Keratinocyte (primary cell): ENCODE measurements at regions not wholly inside any gene's neighbourhood (a gene's known extent, or its start where the extent isn't known, plus 50 kb on each side); places are given as distances from the start of the nearest gene placed in this dataset.
"Not testable (repeated sequence)": the region's sequence is repeated elsewhere in the genome, so short reads cannot be mapped to it uniquely, and the experiment has no call there.

Source experiments
- DNase-seq: peaks from one replicate; pipeline ENCODE4 v3.0.0-alpha.2; 2011; ENCODE audit warnings: low read depth, missing footprints, low spot score
- FAIRE-seq: peaks from 2 replicates; lab custom pipeline; 2011; peaks lifted over from hg19 to GRCh38; lab: Jason Lieb, UNC
- H2AFZ ChIP-seq: 2 replicates; pipeline ENCODE4 v1.6.0; 2012; ENCODE audit warnings: low read length, control low read depth, inconsistent platforms; ENCODE audit not compliant: control insufficient read depth
- H3K27ac ChIP-seq: 2 replicates; pipeline ENCODE4 v1.5.1; 2011; ENCODE audit warnings: low read length; ENCODE audit not compliant: control insufficient read depth, insufficient read depth
- H3K27me3 ChIP-seq: 3 replicates; pipeline ENCODE4 v1.6.0; 2011; ENCODE audit warnings: low read length; ENCODE audit not compliant: control insufficient read depth, insufficient read depth; ENCODE audit errors: extremely low read depth
- H3K36me3 ChIP-seq, 2 experiments: 2 replicates in 1 of 2; 3 replicates in 1 of 2; pipeline ENCODE4 v1.5.1; 2011; ENCODE audit warnings: low read length in 2 of 2, mild to moderate bottlenecking in 1 of 2; ENCODE audit not compliant: control insufficient read depth in 2 of 2, insufficient read depth in 2 of 2; ENCODE audit errors: extremely low read depth in 1 of 2
- H3K4me1 ChIP-seq: 3 replicates; pipeline ENCODE4 v1.5.1; 2011; ENCODE audit warnings: low read length; ENCODE audit not compliant: control insufficient read depth, insufficient read depth; ENCODE audit errors: extremely low read depth
- H3K4me2 ChIP-seq: 3 replicates; pipeline ENCODE4 v1.6.0; 2011; ENCODE audit warnings: low read depth, low read length; ENCODE audit not compliant: control insufficient read depth, insufficient read depth; ENCODE audit errors: extremely low read depth
- H3K4me3 ChIP-seq, 3 experiments: fragments of 200-600 bp in 1 of 3; sonication (generic) in 1 of 3; 2 replicates in 2 of 3; 3 replicates in 1 of 3; pipeline ENCODE4 v1.5.1; 2011 to 2016; ENCODE audit warnings: low read length in 3 of 3, mild to moderate bottlenecking in 3 of 3, control low read depth in 2 of 3, inconsistent platforms in 1 of 3, low read depth in 1 of 3, mixed read lengths in 1 of 3, mixed run types in 1 of 3, moderate library complexity in 1 of 3; ENCODE audit not compliant: control insufficient read depth in 2 of 3, insufficient read depth in 2 of 3; ENCODE audit errors: extremely low read depth in 1 of 3
- H3K79me2 ChIP-seq: 2 replicates; pipeline ENCODE4 v1.6.0; 2012; ENCODE audit warnings: low read length; ENCODE audit not compliant: control insufficient read depth, insufficient read depth
- H3K9ac ChIP-seq: 3 replicates; pipeline ENCODE4 v1.6.0; 2011; ENCODE audit warnings: low read length; ENCODE audit not compliant: control insufficient read depth, insufficient read depth; ENCODE audit errors: extremely low read depth
- H3K9me1 ChIP-seq: 3 replicates; pipeline ENCODE4 v1.6.0; 2011; ENCODE audit warnings: low read length; ENCODE audit not compliant: control insufficient read depth, insufficient read depth; ENCODE audit errors: extremely low read depth
- H3K9me3 ChIP-seq: 2 replicates; pipeline ENCODE4 v1.5.1; 2012; ENCODE audit warnings: low read depth, low read length; ENCODE audit not compliant: control insufficient read depth
- H4K20me1 ChIP-seq: 3 replicates; pipeline ENCODE4 v1.6.0; 2011; ENCODE audit warnings: low read length; ENCODE audit not compliant: control insufficient read depth, insufficient read depth; ENCODE audit errors: extremely low read depth
- EZH2 ChIP-seq: IDR thresholded peaks from one replicate; pipeline ENCODE4 v1.6.1; 2012; ENCODE audit warnings: inconsistent platforms, mild to moderate bottlenecking, low read length, moderate library complexity
- dilution Hi-C: fragments of 300-500 bp; cut with MboI; formaldehyde crosslinking; loops from one replicate; pipeline ENCODE4 v1.7.0; 2020; ENCODE audit warnings: low sequenced_read_pairs; ENCODE audit not compliant: extremely low pct_ligation_motif_present
- TF ChIP-seq, protein P1 (sequence below), 3 experiments: IDR thresholded peaks in 1 of 3; conservative IDR thresholded peaks in 1 of 3; optimal IDR thresholded peaks in 1 of 3; 2 replicates in 2 of 3; 3 replicates in 1 of 3; pipeline versions ENCODE3 to v1.5.1; 2011; ENCODE audit warnings: low read length in 3 of 3, mild to moderate bottlenecking in 3 of 3, moderate library complexity in 2 of 3, control low read depth in 1 of 3, inconsistent platforms in 1 of 3; ENCODE audit not compliant: insufficient read depth in 2 of 3; ENCODE audit errors: extremely low read depth in 1 of 3

DNA sequence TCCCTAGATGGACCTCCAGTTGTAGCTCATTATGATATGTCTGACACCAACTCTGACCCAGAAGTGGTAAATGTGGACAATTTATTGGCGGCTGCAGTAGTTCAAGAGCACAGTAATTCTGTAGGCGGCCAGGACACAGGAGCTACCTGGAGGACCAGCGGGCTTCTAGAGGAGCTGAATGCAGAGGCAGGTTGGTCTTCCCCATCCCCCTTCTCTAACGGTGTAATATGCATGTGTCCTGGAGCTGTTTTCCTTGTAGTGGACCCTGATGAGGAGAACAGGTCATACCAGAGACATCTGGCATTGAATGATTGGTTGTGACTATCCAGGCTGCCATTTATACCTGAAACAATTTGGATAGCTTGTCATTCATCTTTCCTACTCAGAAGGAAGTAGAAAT is 135.8 kb downstream of the HAUS1 start:
- DNase-seq, result no peak
- no peaks in the 10 kb centered on the region for H4K20me1 ChIP-seq
- H3K4me2 ChIP-seq, result no peak overlapping the region
- H3K36me3 ChIP-seq, result peaks cover 0 to 1% of the 10 kb centered on the region in 2 experiments
- no peak overlapping the region for H2AFZ ChIP-seq
- no peak overlapping the region for H3K4me3 ChIP-seq
- H3K9ac ChIP-seq, result no peak overlapping the region
- H3K27me3 ChIP-seq, result no peaks in the 10 kb centered on the region
- no peaks in the 10 kb centered on the region for H3K9me1 ChIP-seq
- FAIRE-seq, result no peak
- dilution Hi-C loops, result no loop called here
- H3K27ac ChIP-seq, result no peak overlapping the region
- TF ChIP-seq, protein P1, sequence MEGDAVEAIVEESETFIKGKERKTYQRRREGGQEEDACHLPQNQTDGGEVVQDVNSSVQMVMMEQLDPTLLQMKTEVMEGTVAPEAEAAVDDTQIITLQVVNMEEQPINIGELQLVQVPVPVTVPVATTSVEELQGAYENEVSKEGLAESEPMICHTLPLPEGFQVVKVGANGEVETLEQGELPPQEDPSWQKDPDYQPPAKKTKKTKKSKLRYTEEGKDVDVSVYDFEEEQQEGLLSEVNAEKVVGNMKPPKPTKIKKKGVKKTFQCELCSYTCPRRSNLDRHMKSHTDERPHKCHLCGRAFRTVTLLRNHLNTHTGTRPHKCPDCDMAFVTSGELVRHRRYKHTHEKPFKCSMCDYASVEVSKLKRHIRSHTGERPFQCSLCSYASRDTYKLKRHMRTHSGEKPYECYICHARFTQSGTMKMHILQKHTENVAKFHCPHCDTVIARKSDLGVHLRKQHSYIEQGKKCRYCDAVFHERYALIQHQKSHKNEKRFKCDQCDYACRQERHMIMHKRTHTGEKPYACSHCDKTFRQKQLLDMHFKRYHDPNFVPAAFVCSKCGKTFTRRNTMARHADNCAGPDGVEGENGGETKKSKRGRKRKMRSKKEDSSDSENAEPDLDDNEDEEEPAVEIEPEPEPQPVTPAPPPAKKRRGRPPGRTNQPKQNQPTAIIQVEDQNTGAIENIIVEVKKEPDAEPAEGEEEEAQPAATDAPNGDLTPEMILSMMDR (optimal IDR thresholded peaks at IDR 0.05 in 1 of 3, IDR thresholded peaks at IDR 0.05 in 1 of 3, conservative IDR thresholded peaks at IDR 0.05 in 1 of 3; ENCODE audit: extremely low read depth in 1 of 3, insufficient read depth in 2 of 3, low read length in 3 of 3), result no peak
- no peak for TF ChIP-seq EZH2
- peaks cover 59% of the 10 kb centered on the region for H3K79me2 ChIP-seq
- no peaks in the 10 kb centered on the region for H3K9me3 ChIP-seq
- H3K4me1 ChIP-seq, result peaks cover 27% of the 10 kb centered on the region

DNA sequence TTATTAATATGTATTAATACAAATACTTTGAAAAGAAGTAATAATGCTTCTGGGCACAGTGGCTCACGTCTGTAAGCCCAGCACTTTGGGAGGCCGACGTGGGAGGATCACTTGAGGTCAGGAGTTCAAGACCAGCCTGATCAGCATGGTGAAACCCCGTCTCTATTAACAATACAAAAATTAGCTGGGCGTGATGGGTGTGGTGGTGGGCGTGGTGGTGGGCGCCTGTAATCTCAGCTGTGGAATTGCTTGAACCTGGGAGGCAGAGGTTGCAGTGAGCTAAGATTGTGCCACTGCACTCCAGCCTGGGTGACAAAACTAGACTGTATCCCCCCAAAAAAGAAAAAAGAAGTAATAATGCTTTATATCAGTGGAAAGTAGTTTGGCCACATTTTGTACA is 137.2 kb downstream of the HAUS1 start:
- H3K27me3 ChIP-seq, DNase-seq, H3K4me2 ChIP-seq, H3K27ac ChIP-seq, H2AFZ ChIP-seq, H3K9ac ChIP-seq, H3K4me3 ChIP-seq, H3K36me3 ChIP-seq, H4K20me1 ChIP-seq, H3K9me3 ChIP-seq, H3K9me1 ChIP-seq, dilution Hi-C loops, FAIRE-seq: not testable (repeated sequence)
- H3K79me2 ChIP-seq, result peaks cover 61% of the 10 kb centered on the region
- peaks cover 21% of the 10 kb centered on the region for H3K4me1 ChIP-seq

DNA sequence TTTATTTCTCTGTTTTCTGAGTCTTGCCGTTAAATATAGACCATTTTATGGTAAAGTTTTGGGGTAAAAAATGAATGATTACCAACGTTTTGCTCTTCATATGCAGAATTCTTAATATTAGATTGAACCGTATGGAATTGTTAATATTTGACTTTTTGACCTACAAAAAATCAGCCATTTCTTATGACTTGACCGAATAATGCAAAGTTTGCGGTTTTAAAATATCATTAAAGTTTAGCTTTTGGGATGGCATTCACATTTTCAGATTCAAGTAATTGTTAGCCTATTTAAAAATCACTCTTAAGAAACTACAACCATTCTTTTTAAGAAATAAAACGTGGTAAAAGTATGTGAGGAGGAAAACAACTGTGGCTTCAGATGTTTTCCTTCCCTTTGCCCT is 138.0 kb downstream of the HAUS1 start:
- no peak for TF ChIP-seq EZH2
- TF ChIP-seq, protein P1 (optimal IDR thresholded peaks at IDR 0.05 in 1 of 3, IDR thresholded peaks at IDR 0.05 in 1 of 3, conservative IDR thresholded peaks at IDR 0.05 in 1 of 3; ENCODE audit: extremely low read depth in 1 of 3, insufficient read depth in 2 of 3, low read length in 3 of 3), result no peak
- Histone ChIP-seq H3K79me2 (peaks cover 63% of the 10 kb centered on the region), H3K27me3 (no peaks in the 10 kb centered on the region), H2AFZ (no peak overlapping the region), H3K9ac (no peak overlapping the region), H3K27ac (no peak overlapping the region), H3K4me1 (peaks cover 21% of the 10 kb centered on the region), H3K4me3 (no peak overlapping the region), H3K9me3 (no peaks in the 10 kb centered on the region), H3K9me1 (no peaks in the 10 kb centered on the region), H4K20me1 (no peaks in the 10 kb centered on the region), H3K4me2 (no peak overlapping the region), H3K36me3 (peaks cover 0 to 1% of the 10 kb centered on the region in 2 experiments)
- dilution Hi-C loops, result no loop called here
- DNase-seq (no peak), FAIRE-seq (no peak)
